ENCODE measurements at regions not wholly inside any gene's neighbourhood (a gene's known extent, or its start where the extent isn't known, plus 50 kb on each side); places are given as distances from the start of the nearest gene placed in this dataset.

GRCh38 chr1:56073206-56073605 is 506.2 kb downstream of the PLPP3 start:
- no peak for DNase-seq (ENCODE audit: low spot score)

- no peak for DNase-seq (ENCODE audit: low spot score)
These were observed 507.1 kb downstream of the PLPP3 start for GRCh38 chr1:56072310-56072709.

- no peak for DNase-seq (ENCODE audit: low spot score)
These were observed 508.0 kb downstream of the PLPP3 start for GRCh38 chr1:56071351-56071750.

- peak; percentile 36 for DNase-seq (ENCODE audit: low spot score)
These were observed 508.8 kb downstream of the PLPP3 start for GRCh38 chr1:56070601-56071000.

GRCh38 chr1:56069824-56070223 is 509.5 kb downstream of the PLPP3 start:
- no peak for DNase-seq (ENCODE audit: low spot score)

- peak; percentile 57 for DNase-seq (ENCODE audit: low spot score)
These were observed 510.5 kb downstream of the PLPP3 start for GRCh38 chr1:56068908-56069307.

GRCh38 chr1:56068210-56068609 is 511.2 kb downstream of the PLPP3 start:
- no peak for DNase-seq (ENCODE audit: low spot score)

- peak; percentile 21 for DNase-seq (ENCODE audit: low spot score)
These were observed 513.6 kb downstream of the PLPP3 start for GRCh38 chr1:56065729-56066128.

GRCh38 chr1:56064705-56065104 is 514.7 kb downstream of the PLPP3 start:
- peak; percentile 7 for DNase-seq (ENCODE audit: low spot score)

- DNase-seq (ENCODE audit: low spot score): no peak
These were observed 515.9 kb downstream of the PLPP3 start for GRCh38 chr1:56063461-56063860.

GRCh38 chr1:56062625-56063024 is 516.7 kb downstream of the PLPP3 start:
- DNase-seq (ENCODE audit: low spot score): no peak

- no peak for DNase-seq (ENCODE audit: low spot score)
These were observed 517.5 kb downstream of the PLPP3 start for GRCh38 chr1:56061824-56062223.

- DNase-seq (ENCODE audit: low spot score): peak; percentile 18
These were observed 518.5 kb downstream of the PLPP3 start for GRCh38 chr1:56060906-56061305.

- DNase-seq (ENCODE audit: low spot score): no peak
These were observed 521.6 kb downstream of the PLPP3 start for GRCh38 chr1:56057466-56058405.

GRCh38 chr1:56056438-56057287 is 522.7 kb downstream of the PLPP3 start:
- DNase-seq (ENCODE audit: low spot score): peak; percentile 54

- DNase-seq (ENCODE audit: low spot score): no peak
These were observed 524.4 kb downstream of the PLPP3 start for GRCh38 chr1:56054959-56055358.

- no peak for DNase-seq (ENCODE audit: low spot score)
These were observed 527.3 kb downstream of the PLPP3 start for GRCh38 chr1:56052041-56052440.

GRCh38 chr1:56050911-56051310 is 528.5 kb downstream of the PLPP3 start:
- DNase-seq (ENCODE audit: low spot score): no peak

- no peak for DNase-seq (ENCODE audit: low spot score)
These were observed 533.9 kb downstream of the PLPP3 start for GRCh38 chr1:56045477-56045876.

GRCh38 chr1:56045062-56045461 is 534.3 kb downstream of the PLPP3 start:
- DNase-seq (ENCODE audit: low spot score): no peak

GRCh38 chr1:56036479-56036878 is 542.9 kb downstream of the PLPP3 start:
- no peak for DNase-seq (ENCODE audit: low spot score)

GRCh38 chr1:56034847-56035481 is 544.4 kb downstream of the PLPP3 start:
- DNase-seq (ENCODE audit: low spot score): no peak

All from AG08395 (cell line).